ENCODE measurements at regions not wholly inside any gene's neighbourhood (a gene's known extent, or its start where the extent isn't known, plus 50 kb on each side); places are given as distances from the start of the nearest gene placed in this dataset.

DNA sequence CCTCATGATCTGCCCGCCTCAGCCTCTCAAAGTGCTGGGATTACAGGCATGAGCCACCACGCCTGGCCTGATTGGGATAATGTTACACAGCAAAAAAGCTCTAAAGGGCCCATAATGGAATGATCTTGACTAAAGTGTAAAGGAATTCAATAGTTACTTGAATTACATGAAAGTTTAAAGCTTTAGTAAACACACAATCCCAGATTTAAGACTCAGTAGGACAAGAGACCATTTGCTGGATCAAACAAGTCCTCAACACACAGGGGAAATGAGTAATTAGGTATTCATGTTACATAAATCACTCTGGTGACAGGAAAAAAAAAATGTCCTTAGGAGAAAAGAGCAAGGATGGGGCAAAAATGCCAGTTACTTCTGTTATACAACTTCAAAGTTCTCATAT is 762.9 kb upstream of the AMELY start:
- Mint-ChIP-seq H3K27me3 (ENCODE audit: low read depth in 3 of 3) (peaks cover 0 to 3% (median 1%) of the 10 kb centered on the region in 3 donors), H3K4me3 (no peak overlapping the region), H3K9me3 (peaks cover 0 to 6% (median 0%) of the 10 kb centered on the region in 7 donors), H3K27ac (no peak overlapping the region), H3K4me1 (no peaks in the 10 kb centered on the region), H3K36me3 (no peaks in the 10 kb centered on the region)
- Histone ChIP-seq H3K9me3 (replicated peaks in 1 of 2; ENCODE audit: control insufficient read depth in 1 of 2, insufficient read depth in 1 of 2, low read length in 2 of 2) (no peaks in the 10 kb centered on the region), H2AFZ (ENCODE audit: insufficient read depth, low read depth, low read length, poor library complexity, severe bottlenecking) (no peak overlapping the region), H3K27ac (ENCODE audit: low read depth in 1 of 2, low read length in 2 of 2) (no peak overlapping the region), H3K36me3 (replicated peaks in 1 of 2; ENCODE audit: control insufficient read depth in 1 of 2, insufficient read depth in 2 of 2, low read length in 2 of 2) (no peaks in the 10 kb centered on the region), H4K20me1 (ENCODE audit: insufficient read depth, low read length) (no peaks in the 10 kb centered on the region), H3K4me3 (replicated peaks in 1 of 3; ENCODE audit: low read depth in 2 of 3, low read length in 3 of 3) (no peak overlapping the region), H3K4me1 (ENCODE audit: control insufficient read depth in 1 of 2, insufficient read depth in 2 of 2, low read length in 2 of 2) (no peaks in the 10 kb centered on the region), H3K9ac (ENCODE audit: insufficient read depth, low read length, poor library complexity, severe bottlenecking) (no peak overlapping the region), H3K4me2 (replicated peaks; ENCODE audit: extremely low read depth, low read length, poor library complexity, severe bottlenecking) (no peak overlapping the region), H3K79me2 (ENCODE audit: insufficient read depth, low read length) (no peaks in the 10 kb centered on the region), H3K27me3 (ENCODE audit: control insufficient read depth in 2 of 2, insufficient read depth in 2 of 2, low read length in 2 of 2) (no peaks in the 10 kb centered on the region)
- DNase-seq, result no peak
- intact Hi-C loops (cut with micrococcal nuclease), result no loop called here
- TF ChIP-seq CTCF (IDR thresholded peaks at IDR 0.05), result no peak
- WGBS (ENCODE audit: insufficient coverage), result 100% methylated on average over 1 of the region's 2 CpGs

DNA sequence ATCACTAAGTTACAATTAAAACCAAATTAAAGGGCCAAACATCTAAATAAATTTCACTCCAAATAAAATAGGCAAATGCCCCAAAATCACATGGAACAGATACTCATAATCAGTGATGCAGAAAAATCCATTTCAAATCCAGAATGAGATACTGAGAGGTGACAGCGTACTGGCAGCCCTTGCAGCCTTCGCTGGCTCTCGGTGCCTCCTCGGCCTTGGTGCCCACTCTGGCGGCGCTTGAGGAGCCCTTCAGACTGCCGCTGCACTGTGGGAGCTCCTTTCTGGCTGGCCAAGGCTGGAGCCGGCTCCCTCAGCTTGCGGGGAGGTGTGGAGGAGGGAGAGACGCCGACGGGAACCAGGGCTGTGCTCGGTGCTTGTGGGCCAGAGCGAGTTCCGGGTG is 761.2 kb upstream of the AMELY start:
- Mint-ChIP-seq H3K27me3 (ENCODE audit: low read depth in 3 of 3) (peaks cover 0 to 2% (median 1%) of the 10 kb centered on the region in 3 donors), H3K4me3 (no peak overlapping the region), H3K27ac (no peak overlapping the region), H3K4me1 (no peaks in the 10 kb centered on the region), H3K9me3 (peaks cover 0 to 2% (median 0%) of the 10 kb centered on the region in 7 donors), H3K36me3 (no peaks in the 10 kb centered on the region)
- Histone ChIP-seq H3K9ac (ENCODE audit: insufficient read depth, low read length, poor library complexity, severe bottlenecking) (no peak overlapping the region), H3K79me2 (ENCODE audit: insufficient read depth, low read length) (no peaks in the 10 kb centered on the region), H3K9me3 (replicated peaks in 1 of 2; ENCODE audit: control insufficient read depth in 1 of 2, insufficient read depth in 1 of 2, low read length in 2 of 2) (no peaks in the 10 kb centered on the region), H3K4me1 (ENCODE audit: control insufficient read depth in 1 of 2, insufficient read depth in 2 of 2, low read length in 2 of 2) (no peaks in the 10 kb centered on the region), H4K20me1 (ENCODE audit: insufficient read depth, low read length) (no peaks in the 10 kb centered on the region), H3K4me2 (replicated peaks; ENCODE audit: extremely low read depth, low read length, poor library complexity, severe bottlenecking) (no peak overlapping the region), H2AFZ (ENCODE audit: insufficient read depth, low read depth, low read length, poor library complexity, severe bottlenecking) (no peak overlapping the region), H3K27ac (ENCODE audit: low read depth in 1 of 2, low read length in 2 of 2) (no peak overlapping the region), H3K36me3 (replicated peaks in 1 of 2; ENCODE audit: control insufficient read depth in 1 of 2, insufficient read depth in 2 of 2, low read length in 2 of 2) (no peaks in the 10 kb centered on the region), H3K27me3 (ENCODE audit: control insufficient read depth in 2 of 2, insufficient read depth in 2 of 2, low read length in 2 of 2) (no peaks in the 10 kb centered on the region), H3K4me3 (replicated peaks in 1 of 3; ENCODE audit: low read depth in 2 of 3, low read length in 3 of 3) (no peak overlapping the region)
- no peak for TF ChIP-seq CTCF (IDR thresholded peaks at IDR 0.05)
- 89% methylated on average over 7 of the region's 15 CpGs for WGBS (ENCODE audit: insufficient coverage)
- DNase-seq, result no peak
- intact Hi-C loops (cut with micrococcal nuclease), result no loop called here

All from CD14-positive monocyte (primary cell).